ENCODE measurements at regions not wholly inside any gene's neighbourhood (a gene's known extent, or its start where the extent isn't known, plus 50 kb on each side); places are given as distances from the start of the nearest gene placed in this dataset.

- TF ChIP-seq CTCF (IDR thresholded peaks at IDR 0.05; ENCODE audit: insufficient read depth, low read depth, low read length) (no peak), EZH2 (IDR thresholded peaks at IDR 0.05; ENCODE audit: insufficient read depth, low read length) (no peak)
- Histone ChIP-seq H3K79me2 (ENCODE audit: insufficient read depth, low read length) (no peaks in the 10 kb centered on the region), H3K4me3 (ENCODE audit: insufficient read depth, low read depth, low read length) (no peak overlapping the region), H3K27ac (ENCODE audit: low read depth, low read length) (no peak overlapping the region), H3K4me1 (ENCODE audit: insufficient read depth, low read length) (no peaks in the 10 kb centered on the region), H2AFZ (ENCODE audit: low read depth, low read length) (no peak overlapping the region), H3K4me2 (ENCODE audit: low read length) (no peak overlapping the region), H3K9ac (ENCODE audit: low read length) (no peak overlapping the region), H4K20me1 (ENCODE audit: insufficient read depth, low read length) (no peaks in the 10 kb centered on the region), H3K9me3 (ENCODE audit: insufficient read depth, low read depth, low read length) (peaks cover 3% of the 10 kb centered on the region), H3K36me3 (ENCODE audit: insufficient read depth, low read length) (no peaks in the 10 kb centered on the region), H3K27me3 (ENCODE audit: insufficient read depth, low read length) (no peaks in the 10 kb centered on the region)
- FAIRE-seq (no peak), DNase-seq (ENCODE audit: low read depth) (no peak)
- Mint-ChIP-seq H3K27me3 (ENCODE audit: low read depth, unreplicated experiment) (no peaks in the 10 kb centered on the region), H3K27ac (ENCODE audit: unreplicated experiment) (no peak overlapping the region), H3K4me1 (ENCODE audit: low read depth, unreplicated experiment) (no peaks in the 10 kb centered on the region), H3K4me3 (ENCODE audit: unreplicated experiment) (no peak overlapping the region), H3K9me3 (ENCODE audit: unreplicated experiment) (no peaks in the 10 kb centered on the region), H3K36me3 (ENCODE audit: low read depth, unreplicated experiment) (no peaks in the 10 kb centered on the region)
Measured at GRCh38 chr17:52276381-52277008, 118.0 kb upstream of the CA10 start.

- no peak overlapping the region for H2AFZ ChIP-seq (ENCODE audit: low read depth, low read length)
- H3K27ac Mint-ChIP-seq (ENCODE audit: unreplicated experiment) = no peak overlapping the region
- H3K36me3 ChIP-seq (ENCODE audit: insufficient read depth, low read length) = no peaks in the 10 kb centered on the region
- H3K4me2 ChIP-seq (ENCODE audit: low read length) = no peak overlapping the region
- H3K4me1 ChIP-seq (ENCODE audit: insufficient read depth, low read length) = no peaks in the 10 kb centered on the region
- no peak for TF ChIP-seq EZH2 (IDR thresholded peaks at IDR 0.05; ENCODE audit: insufficient read depth, low read length)
- TF ChIP-seq CTCF (IDR thresholded peaks at IDR 0.05; ENCODE audit: insufficient read depth, low read depth, low read length) = no peak
- H3K9ac ChIP-seq (ENCODE audit: low read length) = no peak overlapping the region
- no peak for DNase-seq (ENCODE audit: low read depth)
- no peaks in the 10 kb centered on the region for H3K79me2 ChIP-seq (ENCODE audit: insufficient read depth, low read length)
- FAIRE-seq = no peak
- peaks cover 3% of the 10 kb centered on the region for H3K9me3 ChIP-seq (ENCODE audit: insufficient read depth, low read depth, low read length)
- no peaks in the 10 kb centered on the region for H4K20me1 ChIP-seq (ENCODE audit: insufficient read depth, low read length)
- no peaks in the 10 kb centered on the region for H3K4me1 Mint-ChIP-seq (ENCODE audit: low read depth, unreplicated experiment)
- no peaks in the 10 kb centered on the region for H3K9me3 Mint-ChIP-seq (ENCODE audit: unreplicated experiment)
- no peak overlapping the region for H3K4me3 Mint-ChIP-seq (ENCODE audit: unreplicated experiment)
- H3K4me3 ChIP-seq (ENCODE audit: insufficient read depth, low read depth, low read length) = no peak overlapping the region
- peaks cover 2% of the 10 kb centered on the region for H3K27me3 Mint-ChIP-seq (ENCODE audit: low read depth, unreplicated experiment)
- H3K27me3 ChIP-seq (ENCODE audit: insufficient read depth, low read length) = no peaks in the 10 kb centered on the region
- no peaks in the 10 kb centered on the region for H3K36me3 Mint-ChIP-seq (ENCODE audit: low read depth, unreplicated experiment)
- H3K27ac ChIP-seq (ENCODE audit: low read depth, low read length) = no peak overlapping the region
Measured at GRCh38 chr17:52271781-52272180, 113.3 kb upstream of the CA10 start.

- no peak overlapping the region for H3K27ac ChIP-seq (ENCODE audit: low read depth, low read length)
- H3K9me3 Mint-ChIP-seq (ENCODE audit: unreplicated experiment) = no peaks in the 10 kb centered on the region
- no peaks in the 10 kb centered on the region for H3K4me1 Mint-ChIP-seq (ENCODE audit: low read depth, unreplicated experiment)
- no peak overlapping the region for H2AFZ ChIP-seq (ENCODE audit: low read depth, low read length)
- no peaks in the 10 kb centered on the region for H3K79me2 ChIP-seq (ENCODE audit: insufficient read depth, low read length)
- no peak overlapping the region for H3K4me3 ChIP-seq (ENCODE audit: insufficient read depth, low read depth, low read length)
- H3K4me1 ChIP-seq (ENCODE audit: insufficient read depth, low read length) = no peaks in the 10 kb centered on the region
- H3K36me3 ChIP-seq (ENCODE audit: insufficient read depth, low read length) = no peaks in the 10 kb centered on the region
- H3K27ac Mint-ChIP-seq (ENCODE audit: unreplicated experiment) = no peak overlapping the region
- no peaks in the 10 kb centered on the region for H3K27me3 Mint-ChIP-seq (ENCODE audit: low read depth, unreplicated experiment)
- no peaks in the 10 kb centered on the region for H3K27me3 ChIP-seq (ENCODE audit: insufficient read depth, low read length)
- no peak for DNase-seq (ENCODE audit: low read depth)
- no peak for TF ChIP-seq CTCF (IDR thresholded peaks at IDR 0.05; ENCODE audit: insufficient read depth, low read depth, low read length)
- no peak for TF ChIP-seq EZH2 (IDR thresholded peaks at IDR 0.05; ENCODE audit: insufficient read depth, low read length)
- no peak overlapping the region for H3K4me3 Mint-ChIP-seq (ENCODE audit: unreplicated experiment)
- H3K9ac ChIP-seq (ENCODE audit: low read length) = no peak overlapping the region
- H3K4me2 ChIP-seq (ENCODE audit: low read length) = no peak overlapping the region
- H3K36me3 Mint-ChIP-seq (ENCODE audit: low read depth, unreplicated experiment) = no peaks in the 10 kb centered on the region
- no peak for FAIRE-seq
- no peaks in the 10 kb centered on the region for H4K20me1 ChIP-seq (ENCODE audit: insufficient read depth, low read length)
- no peaks in the 10 kb centered on the region for H3K9me3 ChIP-seq (ENCODE audit: insufficient read depth, low read depth, low read length)
Measured at GRCh38 chr17:52255347-52255746, 96.8 kb upstream of the CA10 start.

Data from astrocyte (in vitro differentiated cells and primary cell).